HepG2 (cell line): ENCODE measurements at regions not wholly inside any gene's neighbourhood (a gene's known extent, or its start where the extent isn't known, plus 50 kb on each side); places are given as distances from the start of the nearest gene placed in this dataset.

Source experiments
- DR1 ChIP-seq: sonication (generic); formaldehyde crosslinking; IDR thresholded peaks from 2 replicates; pipeline ENCODE4 v1.8.0; 2021; ENCODE audit warnings: mild to moderate bottlenecking, missing genetic modification reagents, inconsistent platforms
- ESRRA ChIP-seq: sonication (generic); formaldehyde crosslinking; IDR thresholded peaks from 2 replicates; pipeline ENCODE4 v1.5.1; 2020; ENCODE audit warnings: mild to moderate bottlenecking, low read depth, missing genetic modification reagents
- HOMEZ ChIP-seq: IDR thresholded peaks from 2 replicates; pipeline ENCODE4 v1.6.1; 2016; ENCODE audit warnings: low read depth
- JUN ChIP-seq: sonication (generic); formaldehyde crosslinking; IDR thresholded peaks from 2 replicates; pipeline ENCODE4 v1.4.0; 2020; ENCODE audit warnings: mild to moderate bottlenecking, missing genetic modification reagents
- MZF1 ChIP-seq: sonication (generic); formaldehyde crosslinking; IDR thresholded peaks from 2 replicates; pipeline ENCODE4 v1.8.1; 2023; ENCODE audit warnings: mild to moderate bottlenecking, missing genetic modification reagents, borderline replicate concordance
- NBN ChIP-seq: fragments of 450-650 bp; conservative IDR thresholded peaks from 2 replicates; pipeline ENCODE4 v1.6.1; 2017
- PAX8 ChIP-seq: sonication (generic); formaldehyde crosslinking; IDR thresholded peaks from 2 replicates; pipeline ENCODE4 v1.8.0; 2022; ENCODE audit warnings: mild to moderate bottlenecking, missing genetic modification reagents, borderline replicate concordance
- PLRG1 ChIP-seq: fragments of 450-650 bp; conservative IDR thresholded peaks from 2 replicates; pipeline ENCODE4 v1.6.1; 2016
- SP140L ChIP-seq: sonication (generic); formaldehyde crosslinking; IDR thresholded peaks from 2 replicates; pipeline ENCODE4 v1.4.0; 2020; ENCODE audit warnings: missing genetic modification reagents, borderline replicate concordance
- ZBTB39 ChIP-seq: sonication (generic); formaldehyde crosslinking; IDR thresholded peaks from 2 replicates; pipeline ENCODE4 v1.5.0; 2020; ENCODE audit warnings: missing genetic modification reagents
- ZGPAT ChIP-seq: IDR thresholded peaks from 2 replicates; pipeline ENCODE4 v1.6.1; 2016; ENCODE audit warnings: mild to moderate bottlenecking
- ZNF407 ChIP-seq: sonication (generic); formaldehyde crosslinking; IDR thresholded peaks from one replicate; pipeline ENCODE4 v1.5.1; 2020; ENCODE audit warnings: mild to moderate bottlenecking, missing genetic modification reagents; ENCODE audit errors: not compliant biosample characterization
- ZNF660 ChIP-seq: sonication (generic); formaldehyde crosslinking; IDR thresholded peaks from 2 replicates; pipeline ENCODE4 v1.5.1; 2020; ENCODE audit warnings: mild to moderate bottlenecking, low read depth, missing genetic modification reagents, borderline replicate concordance
- TF ChIP-seq, protein P1 (sequence below): sonication (generic); formaldehyde crosslinking; IDR thresholded peaks from 2 replicates; pipeline ENCODE4 v1.5.1; 2020; ENCODE audit warnings: missing genetic modification reagents, mild to moderate bottlenecking, borderline replicate concordance

- TF ChIP-seq ZBTB39 (no peak), NBN (no peak), ZNF660 (CRISPR knock-in tag) (no peak), ZNF407 (CRISPR knock-in tag) (no peak), ESRRA (no peak), JUN (CRISPR knock-in tag) (no peak), ZGPAT (CRISPR knock-in tag) (no peak), HOMEZ (no peak), SP140L (CRISPR knock-in tag) (no peak), MZF1 (CRISPR knock-in tag) (no peak), PAX8 (CRISPR knock-in tag) (no peak), PLRG1 (no peak), DR1 (CRISPR knock-in tag) (no peak)
- TF ChIP-seq, protein P1, sequence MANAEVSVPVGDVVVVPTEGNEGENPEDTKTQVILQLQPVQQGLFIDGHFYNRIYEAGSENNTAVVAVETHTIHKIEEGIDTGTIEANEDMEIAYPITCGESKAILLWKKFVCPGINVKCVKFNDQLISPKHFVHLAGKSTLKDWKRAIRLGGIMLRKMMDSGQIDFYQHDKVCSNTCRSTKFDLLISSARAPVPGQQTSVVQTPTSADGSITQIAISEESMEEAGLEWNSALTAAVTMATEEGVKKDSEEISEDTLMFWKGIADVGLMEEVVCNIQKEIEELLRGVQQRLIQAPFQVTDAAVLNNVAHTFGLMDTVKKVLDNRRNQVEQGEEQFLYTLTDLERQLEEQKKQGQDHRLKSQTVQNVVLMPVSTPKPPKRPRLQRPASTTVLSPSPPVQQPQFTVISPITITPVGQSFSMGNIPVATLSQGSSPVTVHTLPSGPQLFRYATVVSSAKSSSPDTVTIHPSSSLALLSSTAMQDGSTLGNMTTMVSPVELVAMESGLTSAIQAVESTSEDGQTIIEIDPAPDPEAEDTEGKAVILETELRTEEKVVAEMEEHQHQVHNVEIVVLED (CRISPR knock-in tag), result no peak
Measured at GRCh38 chr9:91089405-91090129, 272.2 kb downstream of the AUH start (continued).
